ENCODE measurements at regions not wholly inside any gene's neighbourhood (a gene's known extent, or its start where the extent isn't known, plus 50 kb on each side); places are given as distances from the start of the nearest gene placed in this dataset.

DNA sequence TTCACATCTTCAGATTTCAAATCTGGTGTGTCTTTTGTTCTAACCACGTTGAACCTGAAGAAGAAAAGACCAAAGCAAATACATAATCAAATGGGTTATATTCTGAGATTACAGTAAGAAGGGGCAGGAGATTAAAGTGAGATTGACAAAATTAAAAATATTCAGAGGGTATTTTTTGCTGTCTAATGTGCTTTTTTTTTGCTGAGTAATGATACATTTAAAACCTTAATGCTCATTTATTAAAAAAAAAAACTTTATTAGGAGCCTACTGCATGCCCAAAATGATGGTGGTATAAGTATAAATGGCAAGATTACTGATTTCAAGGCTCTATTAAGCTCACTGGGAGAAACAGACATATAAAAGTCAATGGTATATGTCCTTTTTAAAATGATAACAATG is 459.4 kb downstream of the FGF9 start:
- DNase-seq (ENCODE audit: low read depth in 1 of 2, low spot score in 2 of 2): no peak
- Histone ChIP-seq H3K9me3 (replicated peaks) (no peaks in the 10 kb centered on the region), H3K27me3 (replicated peaks) (no peaks in the 10 kb centered on the region), H3K27ac (no peak overlapping the region), H3K4me1 (replicated peaks) (peaks cover 7% of the 10 kb centered on the region), H3K4me3 (no peak overlapping the region), H3K36me3 (no peaks in the 10 kb centered on the region)

- DNase-seq (ENCODE audit: low read depth in 1 of 2, low spot score in 2 of 2): no peak
- Histone ChIP-seq H3K27ac (no peak overlapping the region), H3K36me3 (no peaks in the 10 kb centered on the region), H3K4me3 (no peak overlapping the region), H3K4me1 (replicated peaks) (no peaks in the 10 kb centered on the region), H3K27me3 (replicated peaks) (no peaks in the 10 kb centered on the region), H3K9me3 (replicated peaks) (no peaks in the 10 kb centered on the region)
Observed at GRCh38 chr13:22134261-22134660, 463.4 kb downstream of the FGF9 start.

- no peak overlapping the region for H3K27ac ChIP-seq
Observed at GRCh38 chr13:22135446-22135845, 464.6 kb downstream of the FGF9 start.

GRCh38 chr13:22137361-22138050 is 466.6 kb downstream of the FGF9 start:
- Histone ChIP-seq H3K9me3 (replicated peaks) (no peaks in the 10 kb centered on the region), H3K36me3 (no peaks in the 10 kb centered on the region), H3K27me3 (replicated peaks) (no peaks in the 10 kb centered on the region), H3K4me1 (replicated peaks) (no peaks in the 10 kb centered on the region), H3K4me3 (no peak overlapping the region), H3K27ac (no peak overlapping the region)
- no peak for DNase-seq (ENCODE audit: low read depth in 1 of 2, low spot score in 2 of 2)

More at GRCh38 chr13:22135446-22135845, 464.6 kb downstream of the FGF9 start:
- Histone ChIP-seq H3K9me3 (replicated peaks) (no peaks in the 10 kb centered on the region), H3K4me1 (replicated peaks) (no peaks in the 10 kb centered on the region), H3K27me3 (replicated peaks) (no peaks in the 10 kb centered on the region), H3K4me3 (no peak overlapping the region), H3K36me3 (no peaks in the 10 kb centered on the region)
- DNase-seq (ENCODE audit: low read depth in 1 of 2, low spot score in 2 of 2): no peak

DNA sequence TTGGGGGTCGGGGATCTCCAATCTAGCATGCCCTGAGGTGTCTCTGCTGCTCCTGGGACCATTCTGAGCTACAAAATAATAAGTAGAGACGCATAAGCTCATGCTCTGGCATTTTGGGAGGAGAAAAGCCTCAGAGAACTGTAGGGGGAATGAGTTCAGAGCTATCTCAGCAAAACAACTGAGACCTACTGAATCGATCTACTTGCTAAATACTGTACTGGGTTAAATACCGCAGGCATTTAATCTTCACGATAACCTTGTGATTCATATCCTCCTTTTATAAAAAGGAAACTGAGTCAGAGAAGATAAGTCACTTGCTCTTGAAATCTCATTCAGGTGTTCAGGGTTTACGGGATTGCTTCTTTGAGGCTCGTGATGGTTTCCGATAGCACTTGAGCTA is 468.1 kb downstream of the FGF9 start:
- no peaks in the 10 kb centered on the region for H3K9me3 ChIP-seq (replicated peaks)

GRCh38 chr13:22141716-22142115 is 470.8 kb downstream of the FGF9 start:
- DNase-seq (ENCODE audit: low read depth in 1 of 2, low spot score in 2 of 2): no peak
- Histone ChIP-seq H3K4me3 (no peak overlapping the region), H3K36me3 (no peaks in the 10 kb centered on the region), H3K27me3 (replicated peaks) (no peaks in the 10 kb centered on the region), H3K4me1 (replicated peaks) (no peaks in the 10 kb centered on the region), H3K27ac (no peak overlapping the region), H3K9me3 (replicated peaks) (no peaks in the 10 kb centered on the region)

More for the DNA sequence above, 468.1 kb downstream of the FGF9 start:
- Histone ChIP-seq H3K27me3 (replicated peaks) (no peaks in the 10 kb centered on the region), H3K36me3 (no peaks in the 10 kb centered on the region), H3K4me3 (no peak overlapping the region), H3K4me1 (replicated peaks) (no peaks in the 10 kb centered on the region), H3K27ac (no peak overlapping the region)
- DNase-seq (ENCODE audit: low read depth in 1 of 2, low spot score in 2 of 2): no peak

GRCh38 chr13:22143671-22144070 is 472.8 kb downstream of the FGF9 start:
- no peak for DNase-seq (ENCODE audit: low read depth in 1 of 2, low spot score in 2 of 2)
- no peaks in the 10 kb centered on the region for H3K36me3 ChIP-seq
- no peaks in the 10 kb centered on the region for H3K27me3 ChIP-seq (replicated peaks)
- no peak overlapping the region for H3K4me3 ChIP-seq
- H3K9me3 ChIP-seq (replicated peaks): no peaks in the 10 kb centered on the region
- no peaks in the 10 kb centered on the region for H3K4me1 ChIP-seq (replicated peaks)
- no peak overlapping the region for H3K27ac ChIP-seq

GRCh38 chr13:22144806-22145205 is 473.9 kb downstream of the FGF9 start:
- Histone ChIP-seq H3K4me1 (replicated peaks) (no peaks in the 10 kb centered on the region), H3K4me3 (no peak overlapping the region), H3K27ac (no peak overlapping the region), H3K27me3 (replicated peaks) (no peaks in the 10 kb centered on the region), H3K9me3 (replicated peaks) (no peaks in the 10 kb centered on the region), H3K36me3 (no peaks in the 10 kb centered on the region)
- no peak for DNase-seq (ENCODE audit: low read depth in 1 of 2, low spot score in 2 of 2)

DNA sequence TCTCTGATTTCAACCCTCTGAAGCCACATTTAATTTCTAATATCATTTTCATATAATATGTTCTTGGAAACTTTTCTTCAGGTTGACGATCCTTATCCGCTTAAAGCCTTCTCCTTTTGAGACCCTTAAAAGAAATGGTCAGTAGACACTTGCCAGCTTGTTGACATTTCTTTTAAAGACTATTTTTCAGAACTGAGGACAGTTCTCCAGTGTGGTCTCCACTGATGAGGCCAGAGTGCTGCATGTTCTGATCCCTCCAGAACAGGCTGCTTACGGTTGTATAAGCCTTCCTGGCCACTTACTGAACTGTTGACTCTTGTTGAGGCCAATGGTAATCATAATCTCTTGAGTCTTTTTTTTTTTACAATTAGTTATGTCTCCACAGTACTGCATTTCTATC is 477.3 kb downstream of the FGF9 start:
- DNase-seq (ENCODE audit: low read depth in 1 of 2, low spot score in 2 of 2): no peak
- no peaks in the 10 kb centered on the region for H3K9me3 ChIP-seq (replicated peaks)

DNA sequence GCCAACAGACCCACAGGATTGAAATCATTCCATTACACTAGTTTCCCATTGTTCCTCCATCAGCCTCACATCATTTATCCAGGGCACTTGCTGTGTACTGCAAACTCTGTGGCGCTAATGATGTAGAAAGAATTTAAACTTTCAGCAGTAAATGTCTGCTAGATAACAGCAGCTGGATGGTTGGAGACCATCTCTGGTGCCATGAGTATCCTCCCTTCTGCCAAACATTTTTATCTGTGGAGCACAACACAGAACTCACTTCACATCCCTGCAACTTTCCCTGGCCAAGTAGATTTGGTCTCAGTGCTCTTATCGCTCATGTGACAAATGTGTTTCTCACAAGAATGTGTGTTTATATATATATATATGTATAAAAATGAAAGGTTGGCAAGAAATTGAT is 481.9 kb downstream of the FGF9 start:
- Histone ChIP-seq H3K4me3 (no peak overlapping the region), H3K4me1 (replicated peaks) (no peaks in the 10 kb centered on the region), H3K36me3 (no peaks in the 10 kb centered on the region), H3K27me3 (replicated peaks) (no peaks in the 10 kb centered on the region), H3K9me3 (replicated peaks) (no peaks in the 10 kb centered on the region), H3K27ac (no peak overlapping the region)
- no peak for DNase-seq (ENCODE audit: low read depth in 1 of 2, low spot score in 2 of 2)

More for the DNA sequence above, 477.3 kb downstream of the FGF9 start:
- Histone ChIP-seq H3K27me3 (replicated peaks) (no peaks in the 10 kb centered on the region), H3K36me3 (no peaks in the 10 kb centered on the region), H3K4me3 (no peak overlapping the region), H3K4me1 (replicated peaks) (no peaks in the 10 kb centered on the region), H3K27ac (no peak overlapping the region)

DNA sequence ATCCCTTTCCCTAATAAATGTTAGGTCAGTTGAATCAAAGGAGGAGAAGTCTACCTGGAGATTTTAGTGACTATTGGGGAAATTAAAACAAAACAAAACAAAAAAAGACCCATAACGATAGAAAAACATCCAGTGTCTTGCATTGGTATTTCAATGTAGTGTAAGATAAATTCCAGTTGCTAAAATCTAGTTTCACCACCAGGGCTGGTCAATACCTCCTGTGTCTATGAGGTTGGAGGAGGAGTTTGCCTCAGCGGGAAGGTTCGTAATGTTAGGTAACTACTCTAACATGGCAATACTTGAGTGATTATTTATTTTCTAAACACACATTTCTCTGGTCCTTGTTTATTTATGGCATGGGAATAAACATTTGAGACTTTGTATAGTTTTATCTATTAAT is 483.2 kb downstream of the FGF9 start:
- Histone ChIP-seq H3K4me3 (no peak overlapping the region), H3K36me3 (no peaks in the 10 kb centered on the region), H3K27ac (no peak overlapping the region), H3K9me3 (replicated peaks) (no peaks in the 10 kb centered on the region), H3K27me3 (replicated peaks) (no peaks in the 10 kb centered on the region), H3K4me1 (replicated peaks) (no peaks in the 10 kb centered on the region)
- DNase-seq (ENCODE audit: low read depth in 1 of 2, low spot score in 2 of 2): no peak

DNA sequence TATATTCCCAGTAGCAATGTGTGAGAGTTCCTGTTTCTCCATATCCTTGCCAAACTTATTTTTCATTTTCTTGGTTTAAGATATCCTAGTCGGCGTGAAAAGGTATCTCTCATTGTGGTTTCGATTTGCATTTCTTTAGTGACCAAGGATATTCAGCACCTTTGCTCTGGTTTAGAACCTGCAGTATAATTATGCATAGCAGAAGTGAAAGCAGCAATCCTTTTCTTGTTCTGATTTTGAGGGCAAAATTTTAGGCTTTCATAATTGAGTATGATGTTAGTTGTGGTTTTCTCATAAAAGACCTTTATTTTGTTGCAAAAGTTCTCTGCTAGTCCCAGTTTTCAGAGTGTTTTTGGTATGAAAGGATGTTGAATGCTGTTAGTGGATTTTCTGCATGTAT is 491.0 kb downstream of the FGF9 start:
- Histone ChIP-seq H3K27ac (no peak overlapping the region), H3K27me3 (replicated peaks) (no peaks in the 10 kb centered on the region), H3K36me3 (no peaks in the 10 kb centered on the region), H3K9me3 (replicated peaks) (no peaks in the 10 kb centered on the region), H3K4me1 (replicated peaks) (no peaks in the 10 kb centered on the region), H3K4me3 (no peak overlapping the region)
- DNase-seq (ENCODE audit: low read depth in 1 of 2, low spot score in 2 of 2): no peak

- DNase-seq (ENCODE audit: low read depth in 1 of 2, low spot score in 2 of 2): no peak
- H3K27ac ChIP-seq: no peak overlapping the region
Observed at GRCh38 chr13:22162889-22163288, 492.0 kb downstream of the FGF9 start.

GRCh38 chr13:22168437-22169190 is 497.7 kb downstream of the FGF9 start:
- no peaks in the 10 kb centered on the region for H3K27me3 ChIP-seq (replicated peaks)
- peaks cover 8% of the 10 kb centered on the region for H3K4me1 ChIP-seq (replicated peaks)
- DNase-seq (ENCODE audit: low read depth in 1 of 2, low spot score in 2 of 2): no peak

More at GRCh38 chr13:22162889-22163288, 492.0 kb downstream of the FGF9 start:
- H3K9me3 ChIP-seq (replicated peaks): no peaks in the 10 kb centered on the region
- H3K4me3 ChIP-seq: no peak overlapping the region
- H3K27me3 ChIP-seq (replicated peaks): no peaks in the 10 kb centered on the region
- no peaks in the 10 kb centered on the region for H3K4me1 ChIP-seq (replicated peaks)
- H3K36me3 ChIP-seq: no peaks in the 10 kb centered on the region

More at GRCh38 chr13:22168437-22169190, 497.7 kb downstream of the FGF9 start:
- Histone ChIP-seq H3K9me3 (replicated peaks) (no peaks in the 10 kb centered on the region), H3K4me3 (no peak overlapping the region), H3K27ac (no peak overlapping the region), H3K36me3 (no peaks in the 10 kb centered on the region)
